ENCODE measurements at regions not wholly inside any gene's neighbourhood (a gene's known extent, or its start where the extent isn't known, plus 50 kb on each side); places are given as distances from the start of the nearest gene placed in this dataset.

DNA sequence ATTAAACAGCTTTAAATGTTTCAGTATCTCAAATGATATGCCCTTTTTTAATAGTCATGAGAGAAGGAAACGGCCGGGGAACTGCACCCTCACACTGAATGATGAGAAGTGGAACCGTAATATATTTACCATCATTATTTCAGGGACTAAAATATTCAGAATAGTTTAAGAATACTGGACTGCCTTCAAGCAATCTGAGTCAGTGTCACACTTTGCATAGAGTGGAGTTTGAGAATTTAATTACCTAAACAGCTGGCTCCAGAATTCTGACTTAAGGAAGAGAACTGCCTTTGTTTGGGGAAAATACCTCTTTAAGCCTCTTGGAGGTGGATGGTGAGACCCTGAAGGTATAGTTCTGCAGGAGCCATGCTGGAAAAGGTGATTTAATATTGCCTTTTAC lies 135.9 kb upstream of the EPHA7 start:
- H3K27me3 ChIP-seq (ENCODE audit: insufficient read depth, low read length): no peaks in the 10 kb centered on the region

DNA sequence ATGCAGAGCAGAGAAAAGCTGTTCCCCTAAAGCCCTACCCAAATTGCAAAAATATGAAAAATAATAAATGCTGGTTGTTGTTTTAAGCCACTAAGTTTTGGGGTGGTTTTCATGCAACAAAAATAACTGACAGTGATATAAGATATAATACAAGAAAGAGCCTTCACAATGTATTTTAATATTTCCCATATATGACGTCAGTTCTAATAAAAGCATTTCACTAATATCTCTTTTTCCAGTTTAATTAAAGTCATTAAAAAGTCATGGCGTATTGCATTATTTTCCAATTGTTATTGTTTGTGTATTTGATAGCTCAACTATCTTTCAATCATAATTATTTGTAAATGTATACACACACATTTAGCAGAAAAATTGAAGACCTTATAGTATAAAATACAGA lies 134.7 kb upstream of the EPHA7 start:
- Histone ChIP-seq H3K79me2 (ENCODE audit: control insufficient read depth, insufficient read depth, low read length, unreplicated experiment) (no peaks in the 10 kb centered on the region), H3K4me3 (ENCODE audit: low read depth, low read length) (no peak overlapping the region), H3K27me3 (ENCODE audit: insufficient read depth, low read length) (no peaks in the 10 kb centered on the region), H2AFZ (ENCODE audit: low read length, unreplicated experiment) (no peak overlapping the region), H3K36me3 (ENCODE audit: insufficient read depth, low read length) (no peaks in the 10 kb centered on the region), H3K4me1 (ENCODE audit: control insufficient read depth, insufficient read depth, low read length, unreplicated experiment) (no peaks in the 10 kb centered on the region), H3K27ac (ENCODE audit: low read depth, low read length) (no peak overlapping the region)

More for the DNA sequence above, 135.9 kb upstream of the EPHA7 start:
- H3K27ac ChIP-seq (ENCODE audit: low read depth, low read length): no peak overlapping the region
- H2AFZ ChIP-seq (ENCODE audit: low read length, unreplicated experiment): no peak overlapping the region
- no peaks in the 10 kb centered on the region for H3K36me3 ChIP-seq (ENCODE audit: insufficient read depth, low read length)
- no peaks in the 10 kb centered on the region for H3K4me1 ChIP-seq (ENCODE audit: control insufficient read depth, insufficient read depth, low read length, unreplicated experiment)
- no peaks in the 10 kb centered on the region for H3K79me2 ChIP-seq (ENCODE audit: control insufficient read depth, insufficient read depth, low read length, unreplicated experiment)
- H3K4me3 ChIP-seq (ENCODE audit: low read depth, low read length): no peak overlapping the region

DNA sequence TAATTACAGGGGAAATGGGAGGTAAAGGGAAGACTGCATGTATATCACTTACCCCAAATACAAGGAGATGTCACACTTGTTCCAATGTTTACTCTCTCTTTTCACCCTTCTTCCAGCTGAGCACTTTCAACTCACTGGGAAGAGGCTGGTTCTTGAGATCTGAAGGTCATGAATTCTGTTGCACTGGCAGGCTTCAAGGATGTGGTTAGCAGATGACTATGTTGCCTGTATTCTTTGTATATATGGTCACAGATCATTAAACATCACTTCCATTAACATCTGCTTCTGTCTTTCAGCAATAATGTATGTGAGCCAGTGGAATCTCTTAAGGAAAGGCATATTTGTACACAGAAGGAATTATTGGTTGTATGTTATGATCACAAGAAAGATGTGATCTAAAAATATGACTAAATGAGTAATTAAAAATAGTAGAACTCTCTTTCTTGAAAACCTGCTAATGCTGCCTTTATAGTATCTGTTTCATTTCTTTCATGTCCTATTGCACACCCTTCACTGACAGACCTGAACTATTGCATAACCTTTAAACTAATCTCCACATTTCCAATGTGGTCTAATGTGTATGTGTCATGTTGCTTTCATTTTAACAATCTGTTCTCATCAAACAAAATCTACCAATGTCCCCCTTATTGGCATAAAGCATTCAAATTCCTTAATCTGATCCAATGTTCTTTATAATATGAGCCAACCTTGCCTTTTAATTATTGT lies 131.4 kb upstream of the EPHA7 start:
- no peaks in the 10 kb centered on the region for H3K79me2 ChIP-seq (ENCODE audit: control insufficient read depth, insufficient read depth, low read length, unreplicated experiment)
- no peaks in the 10 kb centered on the region for H3K4me1 ChIP-seq (ENCODE audit: control insufficient read depth, insufficient read depth, low read length, unreplicated experiment)
- no peak overlapping the region for H2AFZ ChIP-seq (ENCODE audit: low read length, unreplicated experiment)
- H3K4me3 ChIP-seq (ENCODE audit: low read depth, low read length): no peak overlapping the region
- H3K36me3 ChIP-seq (ENCODE audit: insufficient read depth, low read length): no peaks in the 10 kb centered on the region
- no peak overlapping the region for H3K27ac ChIP-seq (ENCODE audit: low read depth, low read length)
- H3K27me3 ChIP-seq (ENCODE audit: insufficient read depth, low read length): no peaks in the 10 kb centered on the region

DNA sequence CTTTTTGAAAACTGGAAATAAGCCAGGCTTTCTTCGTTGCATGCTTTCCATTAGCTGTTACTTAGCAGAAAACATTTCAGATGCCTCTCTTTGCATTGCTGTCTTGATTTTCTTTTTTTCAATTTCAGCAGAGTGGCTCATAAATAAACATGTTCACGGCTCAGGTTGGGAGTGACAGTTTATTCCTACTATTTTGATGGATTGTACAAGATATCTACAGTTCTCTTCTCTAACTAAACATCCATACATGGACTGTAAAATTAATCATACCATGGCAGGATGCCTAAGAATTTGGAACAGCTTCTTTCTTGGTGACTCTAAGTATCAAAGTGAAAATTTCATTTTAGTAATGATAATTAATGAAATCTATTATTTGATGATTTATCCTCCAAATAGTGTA lies 130.5 kb upstream of the EPHA7 start:
- no peaks in the 10 kb centered on the region for H3K36me3 ChIP-seq (ENCODE audit: insufficient read depth, low read length)
- no peaks in the 10 kb centered on the region for H3K79me2 ChIP-seq (ENCODE audit: control insufficient read depth, insufficient read depth, low read length, unreplicated experiment)
- H3K27ac ChIP-seq (ENCODE audit: low read depth, low read length): no peak overlapping the region
- H3K4me1 ChIP-seq (ENCODE audit: control insufficient read depth, insufficient read depth, low read length, unreplicated experiment): peaks cover 4% of the 10 kb centered on the region
- H3K27me3 ChIP-seq (ENCODE audit: insufficient read depth, low read length): no peaks in the 10 kb centered on the region
- H2AFZ ChIP-seq (ENCODE audit: low read length, unreplicated experiment): no peak overlapping the region
- H3K4me3 ChIP-seq (ENCODE audit: low read depth, low read length): 0 out of 2 replicates have a peak overlapping the region, but pooled peaks have one; percentile 35

DNA sequence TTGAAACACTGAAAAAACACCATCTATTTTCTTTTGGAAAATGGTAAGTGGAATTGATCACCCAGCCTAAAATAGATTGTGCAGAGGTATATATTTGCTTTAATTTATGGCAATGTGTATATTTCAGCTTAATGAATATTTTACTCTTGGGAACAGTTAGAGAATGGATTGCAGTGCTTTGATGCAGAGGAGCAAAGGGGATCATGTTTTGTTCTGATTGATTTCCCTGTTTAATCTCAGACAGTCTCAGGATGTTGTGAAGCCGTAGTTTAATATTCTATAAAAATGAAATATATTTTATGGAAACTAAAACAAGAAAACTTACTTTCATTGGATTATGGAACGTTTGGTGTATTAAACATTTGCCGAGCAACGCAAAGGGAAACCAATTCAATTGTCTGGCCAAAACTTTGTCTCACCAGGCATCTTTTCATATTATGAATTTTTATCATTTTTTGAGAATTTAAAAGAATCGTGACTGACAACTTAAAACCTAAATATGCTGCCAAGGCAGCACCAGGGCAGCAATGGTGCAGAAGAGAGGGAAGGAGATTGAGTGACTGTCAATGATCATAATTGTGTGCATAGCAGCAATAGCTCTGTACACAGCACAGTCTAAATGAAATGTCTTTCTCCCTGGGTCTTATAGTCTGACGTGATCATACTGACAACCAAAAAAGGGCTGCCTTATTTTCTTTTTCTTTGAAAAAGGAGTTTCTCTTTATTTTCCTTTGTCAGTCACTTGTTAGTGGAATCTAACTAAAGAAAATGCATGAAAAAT lies 105.5 kb upstream of the EPHA7 start:
- H3K4me1 ChIP-seq (ENCODE audit: control insufficient read depth, insufficient read depth, low read length, unreplicated experiment): no peaks in the 10 kb centered on the region
- no peaks in the 10 kb centered on the region for H3K79me2 ChIP-seq (ENCODE audit: control insufficient read depth, insufficient read depth, low read length, unreplicated experiment)
- no peaks in the 10 kb centered on the region for H3K36me3 ChIP-seq (ENCODE audit: insufficient read depth, low read length)
- H3K27me3 ChIP-seq (ENCODE audit: insufficient read depth, low read length): peaks cover 4% of the 10 kb centered on the region; the same call in 1 of the 2 replicates
- H3K4me3 ChIP-seq (ENCODE audit: low read depth, low read length): no peak overlapping the region
- no peak overlapping the region for H3K27ac ChIP-seq (ENCODE audit: low read depth, low read length)
- no peak overlapping the region for H2AFZ ChIP-seq (ENCODE audit: low read length, unreplicated experiment)

DNA sequence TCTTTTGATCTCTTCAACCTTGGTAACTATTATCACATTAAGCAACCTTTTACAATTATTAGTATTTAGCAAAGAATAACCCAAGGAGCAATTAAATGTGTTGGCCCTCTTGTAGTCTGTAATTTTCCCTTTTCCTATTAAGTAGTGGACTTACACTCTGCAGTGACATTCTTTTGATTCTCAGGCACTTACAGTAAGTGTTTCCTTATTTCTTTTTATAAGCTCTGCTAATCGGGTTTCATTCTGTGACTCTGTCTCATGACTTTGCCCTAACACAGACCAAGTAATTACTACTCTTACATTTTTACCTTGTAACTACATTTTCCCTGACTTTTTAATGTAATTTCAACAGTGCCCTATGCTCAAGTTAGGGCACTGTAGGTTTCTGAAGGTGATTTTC lies 104.0 kb upstream of the EPHA7 start:
- Histone ChIP-seq H3K4me3 (ENCODE audit: low read depth, low read length) (no peak overlapping the region), H3K27ac (ENCODE audit: low read depth, low read length) (no peak overlapping the region), H3K36me3 (ENCODE audit: insufficient read depth, low read length) (no peaks in the 10 kb centered on the region), H3K4me1 (ENCODE audit: control insufficient read depth, insufficient read depth, low read length, unreplicated experiment) (no peaks in the 10 kb centered on the region), H3K27me3 (ENCODE audit: insufficient read depth, low read length) (no peaks in the 10 kb centered on the region), H2AFZ (ENCODE audit: low read length, unreplicated experiment) (no peak overlapping the region), H3K79me2 (ENCODE audit: control insufficient read depth, insufficient read depth, low read length, unreplicated experiment) (no peaks in the 10 kb centered on the region)

DNA sequence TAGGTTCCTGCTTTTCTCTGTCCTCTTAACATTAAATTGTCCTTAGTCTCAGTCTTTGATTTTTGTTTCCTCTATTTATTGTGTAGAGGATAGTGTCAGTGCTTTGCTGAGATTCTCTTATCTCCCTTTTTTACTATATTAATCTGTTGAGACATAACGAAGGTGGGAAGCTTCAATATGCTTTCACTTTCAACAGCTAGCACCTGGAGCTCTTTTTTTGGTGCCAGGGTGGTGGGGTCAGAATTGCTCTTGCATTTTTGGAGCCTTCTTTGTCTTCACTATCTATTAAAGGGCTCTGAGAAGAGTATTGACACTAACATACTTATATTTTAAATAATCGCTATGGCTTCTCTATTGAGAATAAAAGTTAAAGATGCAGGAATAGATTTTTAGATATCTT lies 97.1 kb upstream of the EPHA7 start:
- H3K4me1 ChIP-seq (ENCODE audit: control insufficient read depth, insufficient read depth, low read length, unreplicated experiment): peaks cover 6% of the 10 kb centered on the region
- no peak overlapping the region for H3K27ac ChIP-seq (ENCODE audit: low read depth, low read length)
- H2AFZ ChIP-seq (ENCODE audit: low read length, unreplicated experiment): peak overlapping the region; percentile 20
- H3K36me3 ChIP-seq (ENCODE audit: insufficient read depth, low read length): no peaks in the 10 kb centered on the region
- H3K79me2 ChIP-seq (ENCODE audit: control insufficient read depth, insufficient read depth, low read length, unreplicated experiment): no peaks in the 10 kb centered on the region
- no peaks in the 10 kb centered on the region for H3K27me3 ChIP-seq (ENCODE audit: insufficient read depth, low read length)
- H3K4me3 ChIP-seq (ENCODE audit: low read depth, low read length): peak overlapping the region; percentile 64

DNA sequence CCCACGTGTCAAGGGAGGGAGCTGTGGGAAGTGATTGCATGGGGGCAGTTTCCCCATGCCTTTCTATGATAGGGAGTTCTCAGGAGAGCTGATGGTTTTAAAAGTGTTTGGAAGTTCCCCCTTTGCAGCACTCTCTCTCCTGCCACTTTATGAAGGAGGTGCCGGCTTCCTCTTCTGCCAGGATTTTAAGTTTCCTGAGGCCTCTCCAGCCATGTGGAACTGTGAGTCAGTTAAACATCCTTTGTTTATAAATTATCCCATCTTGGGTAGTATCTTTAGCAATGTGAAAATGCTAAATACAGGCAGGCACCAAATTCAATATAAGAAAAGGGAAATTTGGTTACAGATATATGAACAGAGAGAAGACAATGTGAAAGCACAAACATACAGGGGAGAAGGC lies 96.4 kb upstream of the EPHA7 start:
- Histone ChIP-seq H3K36me3 (ENCODE audit: insufficient read depth, low read length) (no peaks in the 10 kb centered on the region), H2AFZ (ENCODE audit: low read length, unreplicated experiment) (peak overlapping the region; percentile 20), H3K27ac (ENCODE audit: low read depth, low read length) (no peak overlapping the region), H3K4me1 (ENCODE audit: control insufficient read depth, insufficient read depth, low read length, unreplicated experiment) (peaks cover 6% of the 10 kb centered on the region), H3K4me3 (ENCODE audit: low read depth, low read length) (peak overlapping the region; percentile 64), H3K79me2 (ENCODE audit: control insufficient read depth, insufficient read depth, low read length, unreplicated experiment) (no peaks in the 10 kb centered on the region), H3K27me3 (ENCODE audit: insufficient read depth, low read length) (no peaks in the 10 kb centered on the region)

DNA sequence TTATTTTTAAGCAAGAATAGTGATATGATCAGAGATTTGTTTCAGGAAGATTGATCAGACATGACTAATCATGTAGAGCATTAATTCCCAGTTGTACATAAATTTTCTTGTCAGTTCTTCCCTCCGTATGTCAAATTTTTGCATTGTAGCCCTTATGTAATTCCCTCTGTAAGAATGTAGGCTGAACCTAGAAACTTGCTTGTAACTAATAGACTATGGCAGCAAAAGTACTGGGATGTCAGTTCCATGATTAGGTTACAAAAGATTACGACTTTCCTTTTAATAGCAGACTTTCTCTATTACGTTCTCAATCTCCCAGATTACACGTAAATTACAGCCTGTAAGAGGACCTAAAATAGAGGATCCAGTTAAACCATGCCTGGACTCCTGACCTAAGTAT lies 79.4 kb upstream of the EPHA7 start:
- H3K79me2 ChIP-seq (ENCODE audit: control insufficient read depth, insufficient read depth, low read length, unreplicated experiment): no peaks in the 10 kb centered on the region
- no peak overlapping the region for H3K4me3 ChIP-seq (ENCODE audit: low read depth, low read length)
- H2AFZ ChIP-seq (ENCODE audit: low read length, unreplicated experiment): no peak overlapping the region
- no peak overlapping the region for H3K27ac ChIP-seq (ENCODE audit: low read depth, low read length)
- H3K27me3 ChIP-seq (ENCODE audit: insufficient read depth, low read length): no peaks in the 10 kb centered on the region; the same call in 1 of the 2 replicates
- no peaks in the 10 kb centered on the region for H3K36me3 ChIP-seq (ENCODE audit: insufficient read depth, low read length)
- no peaks in the 10 kb centered on the region for H3K4me1 ChIP-seq (ENCODE audit: control insufficient read depth, insufficient read depth, low read length, unreplicated experiment)

DNA sequence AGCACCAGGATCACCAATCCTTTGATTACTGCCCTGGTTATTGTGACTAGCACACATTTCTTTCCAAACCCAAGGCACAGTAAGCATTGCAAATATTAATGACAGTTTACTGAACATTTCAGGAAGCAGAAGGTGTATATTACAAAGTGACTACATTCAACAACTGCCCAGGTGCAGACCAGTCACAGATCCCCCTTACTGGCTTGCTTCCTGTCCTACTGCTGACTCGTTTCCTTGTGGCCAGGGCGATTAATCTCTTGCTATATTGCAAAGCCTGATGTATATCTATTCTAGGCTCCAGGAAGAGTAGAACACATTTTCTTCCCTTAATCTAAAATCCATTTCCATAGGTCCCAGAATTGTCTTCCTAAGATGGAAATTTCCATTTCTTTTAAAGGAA lies 77.2 kb upstream of the EPHA7 start:
- Histone ChIP-seq H3K4me1 (ENCODE audit: control insufficient read depth, insufficient read depth, low read length, unreplicated experiment) (no peaks in the 10 kb centered on the region), H3K36me3 (ENCODE audit: insufficient read depth, low read length) (no peaks in the 10 kb centered on the region), H3K4me3 (ENCODE audit: low read depth, low read length) (no peak overlapping the region), H2AFZ (ENCODE audit: low read length, unreplicated experiment) (no peak overlapping the region), H3K27ac (ENCODE audit: low read depth, low read length) (no peak overlapping the region), H3K79me2 (ENCODE audit: control insufficient read depth, insufficient read depth, low read length, unreplicated experiment) (no peaks in the 10 kb centered on the region), H3K27me3 (ENCODE audit: insufficient read depth, low read length) (no peaks in the 10 kb centered on the region; the same call in 1 of the 2 replicates)

DNA sequence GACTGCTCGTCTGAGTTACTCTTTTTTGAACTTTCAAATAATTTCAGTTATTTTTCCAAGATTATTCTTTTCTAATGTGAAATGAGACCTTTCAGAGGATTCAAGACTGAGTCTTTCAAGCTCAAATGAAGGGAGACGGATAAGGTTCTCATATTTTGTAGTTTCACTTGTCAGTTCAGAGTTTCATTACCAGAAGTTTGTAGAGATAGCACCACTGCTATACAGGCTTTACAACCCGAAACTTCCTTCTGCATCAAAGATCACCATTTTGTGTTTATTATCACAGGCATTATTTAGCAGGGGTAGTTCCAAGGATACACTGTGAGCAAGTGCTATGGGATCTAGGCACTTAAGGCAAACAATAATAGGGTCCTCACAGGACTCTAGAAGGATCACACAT lies 74.7 kb upstream of the EPHA7 start:
- H3K4me3 ChIP-seq (ENCODE audit: low read depth, low read length): no peak overlapping the region
- no peaks in the 10 kb centered on the region for H3K36me3 ChIP-seq (ENCODE audit: insufficient read depth, low read length)
- no peak overlapping the region for H2AFZ ChIP-seq (ENCODE audit: low read length, unreplicated experiment)
- no peaks in the 10 kb centered on the region for H3K4me1 ChIP-seq (ENCODE audit: control insufficient read depth, insufficient read depth, low read length, unreplicated experiment)
- no peaks in the 10 kb centered on the region; the same call in 1 of the 2 replicates for H3K27me3 ChIP-seq (ENCODE audit: insufficient read depth, low read length)
- no peak overlapping the region for H3K27ac ChIP-seq (ENCODE audit: low read depth, low read length)
- H3K79me2 ChIP-seq (ENCODE audit: control insufficient read depth, insufficient read depth, low read length, unreplicated experiment): no peaks in the 10 kb centered on the region

Data from ACC112 (cell line).